ENCODE measurements at regions not wholly inside any gene's neighbourhood (a gene's known extent, or its start where the extent isn't known, plus 50 kb on each side); places are given as distances from the start of the nearest gene placed in this dataset.

DNA sequence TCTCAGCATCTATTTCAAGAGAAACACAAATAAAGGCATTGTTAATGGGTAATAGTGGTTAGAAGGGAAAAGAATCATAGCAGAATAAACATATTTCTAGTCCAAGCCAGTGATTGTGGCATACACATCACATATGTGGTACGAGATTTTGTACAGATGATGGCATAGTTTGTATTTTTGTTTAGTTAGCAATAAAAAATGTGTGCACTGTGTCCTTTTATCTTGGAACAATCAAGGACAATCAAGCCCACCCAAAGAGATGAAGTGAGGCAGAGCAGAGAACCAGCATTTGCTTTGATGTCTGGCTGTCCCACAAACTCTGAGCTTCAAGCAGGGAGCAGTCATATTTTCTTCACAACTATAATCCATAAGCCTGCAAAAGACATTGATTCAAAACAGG is 256.5 kb upstream of the CHD6 start:
- Histone ChIP-seq H3K27me3 (ENCODE audit: insufficient read depth, poor library complexity, severe bottlenecking) (no peaks in the 10 kb centered on the region), H3K4me3 (replicated peaks; ENCODE audit: insufficient read depth, low read length) (no peak overlapping the region), H3K27ac (replicated peaks) (no peak overlapping the region)

DNA sequence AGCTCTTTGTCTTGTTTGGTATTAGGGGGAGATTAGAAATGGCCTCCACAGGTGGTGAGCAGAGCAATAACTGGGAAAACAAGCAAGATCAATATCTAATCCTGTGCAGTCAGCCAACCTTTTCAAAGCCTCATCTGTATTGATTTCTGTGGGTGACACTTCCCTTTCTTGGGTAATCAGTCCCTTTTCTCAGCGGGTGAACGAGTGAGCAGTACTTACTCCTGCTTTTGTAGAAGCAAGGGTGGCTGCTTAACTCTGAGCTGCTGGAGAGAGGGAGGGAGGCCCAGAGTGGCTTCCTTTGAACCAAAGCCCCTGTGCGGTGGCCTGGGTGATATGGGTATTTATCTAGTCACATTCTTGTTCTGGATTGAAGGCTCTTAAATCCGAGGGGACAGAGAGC is 254.8 kb upstream of the CHD6 start:
- H3K4me3 ChIP-seq (replicated peaks; ENCODE audit: insufficient read depth, low read length), result no peak overlapping the region
- no peak for DNase-seq (ENCODE audit: low read depth in 1 of 2, low spot score in 1 of 2)
- no peak overlapping the region for H3K27ac ChIP-seq (replicated peaks)
- TF ChIP-seq, protein P1, sequence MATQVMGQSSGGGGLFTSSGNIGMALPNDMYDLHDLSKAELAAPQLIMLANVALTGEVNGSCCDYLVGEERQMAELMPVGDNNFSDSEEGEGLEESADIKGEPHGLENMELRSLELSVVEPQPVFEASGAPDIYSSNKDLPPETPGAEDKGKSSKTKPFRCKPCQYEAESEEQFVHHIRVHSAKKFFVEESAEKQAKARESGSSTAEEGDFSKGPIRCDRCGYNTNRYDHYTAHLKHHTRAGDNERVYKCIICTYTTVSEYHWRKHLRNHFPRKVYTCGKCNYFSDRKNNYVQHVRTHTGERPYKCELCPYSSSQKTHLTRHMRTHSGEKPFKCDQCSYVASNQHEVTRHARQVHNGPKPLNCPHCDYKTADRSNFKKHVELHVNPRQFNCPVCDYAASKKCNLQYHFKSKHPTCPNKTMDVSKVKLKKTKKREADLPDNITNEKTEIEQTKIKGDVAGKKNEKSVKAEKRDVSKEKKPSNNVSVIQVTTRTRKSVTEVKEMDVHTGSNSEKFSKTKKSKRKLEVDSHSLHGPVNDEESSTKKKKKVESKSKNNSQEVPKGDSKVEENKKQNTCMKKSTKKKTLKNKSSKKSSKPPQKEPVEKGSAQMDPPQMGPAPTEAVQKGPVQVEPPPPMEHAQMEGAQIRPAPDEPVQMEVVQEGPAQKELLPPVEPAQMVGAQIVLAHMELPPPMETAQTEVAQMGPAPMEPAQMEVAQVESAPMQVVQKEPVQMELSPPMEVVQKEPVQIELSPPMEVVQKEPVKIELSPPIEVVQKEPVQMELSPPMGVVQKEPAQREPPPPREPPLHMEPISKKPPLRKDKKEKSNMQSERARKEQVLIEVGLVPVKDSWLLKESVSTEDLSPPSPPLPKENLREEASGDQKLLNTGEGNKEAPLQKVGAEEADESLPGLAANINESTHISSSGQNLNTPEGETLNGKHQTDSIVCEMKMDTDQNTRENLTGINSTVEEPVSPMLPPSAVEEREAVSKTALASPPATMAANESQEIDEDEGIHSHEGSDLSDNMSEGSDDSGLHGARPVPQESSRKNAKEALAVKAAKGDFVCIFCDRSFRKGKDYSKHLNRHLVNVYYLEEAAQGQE (IDR thresholded peaks at IDR 0.05; ENCODE audit: insufficient replicate concordance, low read depth), result no peak
- TF ChIP-seq GABPA (IDR thresholded peaks at IDR 0.05; ENCODE audit: low read depth), result no peak
- no peak for TF ChIP-seq SPI1 (IDR thresholded peaks at IDR 0.05; ENCODE audit: borderline replicate concordance, low read depth)
- no peak for TF ChIP-seq POLR2AphosphoS5 (IDR thresholded peaks at IDR 0.05; ENCODE audit: low read depth)
- TF ChIP-seq, protein P2, sequence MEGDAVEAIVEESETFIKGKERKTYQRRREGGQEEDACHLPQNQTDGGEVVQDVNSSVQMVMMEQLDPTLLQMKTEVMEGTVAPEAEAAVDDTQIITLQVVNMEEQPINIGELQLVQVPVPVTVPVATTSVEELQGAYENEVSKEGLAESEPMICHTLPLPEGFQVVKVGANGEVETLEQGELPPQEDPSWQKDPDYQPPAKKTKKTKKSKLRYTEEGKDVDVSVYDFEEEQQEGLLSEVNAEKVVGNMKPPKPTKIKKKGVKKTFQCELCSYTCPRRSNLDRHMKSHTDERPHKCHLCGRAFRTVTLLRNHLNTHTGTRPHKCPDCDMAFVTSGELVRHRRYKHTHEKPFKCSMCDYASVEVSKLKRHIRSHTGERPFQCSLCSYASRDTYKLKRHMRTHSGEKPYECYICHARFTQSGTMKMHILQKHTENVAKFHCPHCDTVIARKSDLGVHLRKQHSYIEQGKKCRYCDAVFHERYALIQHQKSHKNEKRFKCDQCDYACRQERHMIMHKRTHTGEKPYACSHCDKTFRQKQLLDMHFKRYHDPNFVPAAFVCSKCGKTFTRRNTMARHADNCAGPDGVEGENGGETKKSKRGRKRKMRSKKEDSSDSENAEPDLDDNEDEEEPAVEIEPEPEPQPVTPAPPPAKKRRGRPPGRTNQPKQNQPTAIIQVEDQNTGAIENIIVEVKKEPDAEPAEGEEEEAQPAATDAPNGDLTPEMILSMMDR (IDR thresholded peaks at IDR 0.05; ENCODE audit: insufficient read depth, low read length), result no peak
- H3K27me3 ChIP-seq (ENCODE audit: insufficient read depth, poor library complexity, severe bottlenecking), result no peaks in the 10 kb centered on the region

More for the DNA sequence above, 256.5 kb upstream of the CHD6 start:
- no peak for DNase-seq (ENCODE audit: low read depth in 1 of 2, low spot score in 1 of 2)
- TF ChIP-seq, protein P1 (IDR thresholded peaks at IDR 0.05; ENCODE audit: insufficient replicate concordance, low read depth), result no peak
- TF ChIP-seq, protein P2 (IDR thresholded peaks at IDR 0.05; ENCODE audit: insufficient read depth, low read length), result no peak

DNA sequence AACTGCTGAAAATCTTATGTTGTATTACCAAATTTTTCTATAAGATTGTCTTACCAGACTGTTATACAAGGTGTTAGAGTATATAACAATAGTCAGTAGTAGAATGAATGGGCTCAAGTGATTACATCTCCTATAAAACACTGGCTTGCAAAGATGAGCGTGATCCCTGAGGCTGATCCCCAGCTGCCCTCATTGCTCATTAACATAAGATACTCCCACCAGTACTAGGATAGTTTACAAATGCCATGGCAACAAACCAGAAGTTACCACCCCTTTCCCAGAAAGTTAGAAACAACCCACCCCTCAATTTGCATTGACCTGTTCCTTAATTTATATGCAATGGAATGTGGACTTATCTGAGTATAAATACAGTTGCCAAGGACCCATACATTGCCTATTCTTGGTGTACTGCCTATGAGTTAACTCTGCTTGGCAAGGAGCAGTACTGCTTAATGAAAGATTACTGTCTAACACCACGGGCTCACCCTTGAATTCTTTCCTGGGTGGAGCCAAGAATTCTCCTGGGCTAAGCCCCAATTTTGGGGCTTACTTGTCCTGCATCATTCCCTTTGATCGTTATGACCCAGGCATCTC is 252.8 kb upstream of the CHD6 start:
- DNase-seq (ENCODE audit: low read depth in 1 of 2, low spot score in 1 of 2), result no peak
- H3K27ac ChIP-seq (replicated peaks), result no peak overlapping the region
- H3K4me3 ChIP-seq (replicated peaks; ENCODE audit: insufficient read depth, low read length), result no peak overlapping the region
- no peaks in the 10 kb centered on the region for H3K27me3 ChIP-seq (ENCODE audit: insufficient read depth, poor library complexity, severe bottlenecking)
- TF ChIP-seq, protein P1 (IDR thresholded peaks at IDR 0.05; ENCODE audit: insufficient replicate concordance, low read depth), result no peak
- TF ChIP-seq GABPA (IDR thresholded peaks at IDR 0.05; ENCODE audit: low read depth) (no peak), POLR2AphosphoS5 (IDR thresholded peaks at IDR 0.05; ENCODE audit: low read depth) (no peak), SPI1 (IDR thresholded peaks at IDR 0.05; ENCODE audit: borderline replicate concordance, low read depth) (no peak)
- TF ChIP-seq, protein P2 (IDR thresholded peaks at IDR 0.05; ENCODE audit: insufficient read depth, low read length), result no peak

Data from HL-60 (cell line).